ENCODE measurements at regions not wholly inside any gene's neighbourhood (a gene's known extent, or its start where the extent isn't known, plus 50 kb on each side); places are given as distances from the start of the nearest gene placed in this dataset.

DNA sequence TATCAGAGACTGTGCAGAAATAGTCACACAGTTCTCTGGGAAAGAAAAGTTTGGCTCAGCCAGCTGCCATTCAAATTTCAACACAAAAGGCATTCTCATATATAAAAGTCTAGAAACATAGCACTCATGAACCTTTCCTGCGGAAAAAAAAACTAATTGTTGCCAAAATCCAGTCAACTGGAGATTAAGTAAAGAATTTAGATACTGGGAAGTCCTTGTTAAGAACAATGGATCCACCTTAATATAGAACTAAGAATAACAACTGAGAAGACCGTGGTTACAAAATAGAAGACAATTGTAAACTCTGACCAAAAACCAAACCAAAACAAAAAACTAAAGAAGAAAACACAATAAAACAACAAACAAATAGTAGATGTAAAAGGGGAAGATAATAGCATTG lies 238.8 kb upstream of the PCSK5 start:
- no peak overlapping the region for H3K4me3 ChIP-seq (ENCODE audit: low read depth, low read length)

GRCh38 chr9:75653335-75653734 lies 237.1 kb upstream of the PCSK5 start:
- H3K4me3 ChIP-seq (ENCODE audit: low read depth, low read length) = no peak overlapping the region
- no peak for DNase-seq (ENCODE audit: low read depth)
- TF ChIP-seq, protein P1, sequence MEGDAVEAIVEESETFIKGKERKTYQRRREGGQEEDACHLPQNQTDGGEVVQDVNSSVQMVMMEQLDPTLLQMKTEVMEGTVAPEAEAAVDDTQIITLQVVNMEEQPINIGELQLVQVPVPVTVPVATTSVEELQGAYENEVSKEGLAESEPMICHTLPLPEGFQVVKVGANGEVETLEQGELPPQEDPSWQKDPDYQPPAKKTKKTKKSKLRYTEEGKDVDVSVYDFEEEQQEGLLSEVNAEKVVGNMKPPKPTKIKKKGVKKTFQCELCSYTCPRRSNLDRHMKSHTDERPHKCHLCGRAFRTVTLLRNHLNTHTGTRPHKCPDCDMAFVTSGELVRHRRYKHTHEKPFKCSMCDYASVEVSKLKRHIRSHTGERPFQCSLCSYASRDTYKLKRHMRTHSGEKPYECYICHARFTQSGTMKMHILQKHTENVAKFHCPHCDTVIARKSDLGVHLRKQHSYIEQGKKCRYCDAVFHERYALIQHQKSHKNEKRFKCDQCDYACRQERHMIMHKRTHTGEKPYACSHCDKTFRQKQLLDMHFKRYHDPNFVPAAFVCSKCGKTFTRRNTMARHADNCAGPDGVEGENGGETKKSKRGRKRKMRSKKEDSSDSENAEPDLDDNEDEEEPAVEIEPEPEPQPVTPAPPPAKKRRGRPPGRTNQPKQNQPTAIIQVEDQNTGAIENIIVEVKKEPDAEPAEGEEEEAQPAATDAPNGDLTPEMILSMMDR (IDR thresholded peaks at IDR 0.05; ENCODE audit: insufficient read depth, low read length) = no peak

More for the DNA sequence above, 238.8 kb upstream of the PCSK5 start:
- no peak for DNase-seq (ENCODE audit: low read depth)
- TF ChIP-seq, protein P1 (IDR thresholded peaks at IDR 0.05; ENCODE audit: insufficient read depth, low read length) = no peak

- TF ChIP-seq, protein P1 (IDR thresholded peaks at IDR 0.05; ENCODE audit: insufficient read depth, low read length) = no peak
- no peak for DNase-seq (ENCODE audit: low read depth)
Measured at GRCh38 chr9:75653750-75654149, 236.7 kb upstream of the PCSK5 start.

DNA sequence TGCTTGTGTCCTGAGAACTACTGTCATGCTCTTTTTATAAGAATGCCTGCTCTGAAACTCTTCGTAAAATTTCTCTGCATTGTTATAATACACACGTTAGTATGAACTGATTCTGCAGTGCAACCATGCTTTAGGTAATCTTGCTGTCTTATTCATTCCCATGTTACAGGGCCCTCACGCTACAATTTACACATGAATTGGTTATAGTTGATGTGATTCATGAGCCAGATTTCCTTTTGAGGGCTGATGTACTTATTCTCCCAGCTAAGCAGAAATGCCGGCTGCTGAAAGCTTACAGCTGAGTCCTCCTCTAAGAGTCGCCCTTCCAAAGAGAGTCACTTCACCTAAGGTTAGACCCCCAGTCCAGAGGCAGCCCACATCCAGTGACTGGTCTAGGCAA lies 233.5 kb upstream of the PCSK5 start:
- H3K4me3 ChIP-seq (ENCODE audit: low read depth, low read length) = no peak overlapping the region
- DNase-seq (ENCODE audit: low read depth) = no peak
- TF ChIP-seq, protein P1 (IDR thresholded peaks at IDR 0.05; ENCODE audit: insufficient read depth, low read length) = no peak

More at GRCh38 chr9:75653750-75654149, 236.7 kb upstream of the PCSK5 start:
- H3K4me3 ChIP-seq (ENCODE audit: low read depth, low read length) = no peak overlapping the region

GRCh38 chr9:75658301-75658905 lies 232.1 kb upstream of the PCSK5 start:
- TF ChIP-seq, protein P1 (IDR thresholded peaks at IDR 0.05; ENCODE audit: insufficient read depth, low read length) = no peak
- DNase-seq (ENCODE audit: low read depth) = no peak
- no peak overlapping the region for H3K4me3 ChIP-seq (ENCODE audit: low read depth, low read length)

DNA sequence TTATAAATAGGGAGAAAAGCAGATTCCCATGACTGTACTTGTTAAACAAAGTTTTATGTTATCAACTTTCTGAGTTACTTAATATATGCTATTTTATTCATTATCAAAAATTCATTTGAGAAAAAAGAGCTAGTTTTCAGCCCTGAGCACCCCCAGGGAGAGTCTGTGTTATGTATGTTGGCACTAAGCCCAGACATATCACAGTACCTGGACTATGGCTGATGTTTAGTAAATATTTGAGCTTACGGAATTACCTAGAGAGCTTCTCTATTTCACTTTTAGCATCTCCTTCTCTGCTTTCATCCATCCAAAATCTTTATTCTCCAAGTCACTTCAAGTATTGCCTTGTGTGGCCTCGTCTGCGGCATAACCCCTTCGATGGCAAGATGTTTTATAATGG lies 225.9 kb upstream of the PCSK5 start:
- H3K4me3 ChIP-seq (ENCODE audit: low read depth, low read length) = no peak overlapping the region
- TF ChIP-seq, protein P1 (IDR thresholded peaks at IDR 0.05; ENCODE audit: insufficient read depth, low read length) = no peak
- no peak for DNase-seq (ENCODE audit: low read depth)

Measured in fibroblast of the aortic adventitia (primary cell).